Hindlimb muscle (tissue), 1 donor: ENCODE measurements at regions not wholly inside any gene's neighbourhood (a gene's known extent, or its start where the extent isn't known, plus 50 kb on each side); places are given as distances from the start of the nearest gene placed in this dataset.

Source experiments
- DNase-seq: peaks from one replicate; pipeline ENCODE4 v3.0.0-alpha.2; 2013

- no peak for DNase-seq
Measured at GRCh38 chr9:108546215-108546614, 309.6 kb downstream of the ACTL7B start.

- no peak for DNase-seq
Measured at GRCh38 chr9:108545436-108545835, 310.4 kb downstream of the ACTL7B start.

DNA sequence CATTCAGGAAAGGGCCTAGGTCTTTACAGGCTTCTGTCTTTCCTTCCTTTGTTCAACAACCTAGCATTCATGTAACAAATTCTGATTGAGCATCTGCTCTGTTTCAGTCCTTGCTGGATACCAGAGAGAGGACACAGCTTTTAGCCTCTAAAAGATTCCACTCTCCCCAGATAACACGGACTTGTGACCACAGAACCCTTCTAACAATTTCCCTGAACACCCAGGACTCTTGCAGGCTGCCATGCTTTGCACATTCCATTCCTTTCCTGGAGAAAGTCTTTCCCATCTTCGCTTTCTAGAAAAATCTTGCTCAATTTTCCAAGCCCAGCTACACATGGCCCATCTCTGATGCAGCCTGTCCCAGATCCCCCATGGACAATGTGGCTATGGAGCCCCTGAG lies 310.9 kb downstream of the ACTL7B start:
- no peak for DNase-seq

DNA sequence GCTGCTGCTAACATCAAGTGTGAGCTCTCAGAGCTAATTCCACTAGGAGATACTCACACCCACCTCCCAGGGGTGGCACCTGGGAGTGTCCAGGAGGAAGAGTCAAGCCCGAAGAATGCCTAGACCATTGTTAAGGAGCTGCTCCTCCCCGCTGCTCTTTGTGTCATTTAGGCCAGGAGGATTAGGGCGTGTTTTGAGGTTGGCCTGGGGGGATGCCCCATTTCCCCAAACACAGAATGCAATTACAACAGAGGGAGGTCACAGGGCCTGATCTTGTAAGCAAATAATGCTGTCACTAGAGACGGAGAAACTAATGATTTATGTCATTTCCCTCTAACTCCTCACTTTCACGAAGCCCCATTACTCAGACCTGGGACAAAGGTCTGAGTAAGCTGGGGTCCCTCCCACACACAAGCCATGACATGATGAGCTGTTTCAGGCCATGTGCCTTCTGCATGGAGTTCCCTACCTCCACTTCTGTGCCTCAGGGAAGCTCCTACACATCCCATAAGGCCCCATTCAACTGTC lies 312.5 kb downstream of the ACTL7B start:
- DNase-seq: no peak

- DNase-seq: no peak
Measured at GRCh38 chr9:108537756-108538155, 318.0 kb downstream of the ACTL7B start.

GRCh38 chr9:108536836-108537601 lies 318.8 kb downstream of the ACTL7B start:
- DNase-seq: no peak

DNA sequence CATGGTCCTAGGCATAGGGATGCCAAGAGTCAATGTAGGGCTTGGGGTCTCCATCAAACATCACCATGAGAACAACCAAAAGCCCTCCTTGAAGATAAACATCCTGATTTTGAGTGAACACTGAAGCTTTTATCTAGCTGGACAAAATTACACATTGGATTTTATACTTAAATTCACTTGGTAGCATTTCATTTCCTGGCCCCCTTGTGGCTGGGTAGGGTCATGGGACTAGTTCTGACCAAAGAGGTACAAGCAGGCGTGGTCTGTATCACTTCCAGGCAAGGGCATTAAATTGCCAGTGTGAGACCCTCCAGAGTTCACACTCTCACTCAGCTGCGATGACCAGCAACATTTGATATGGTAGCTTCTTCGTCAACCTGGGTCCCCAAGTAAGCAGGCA lies 320.3 kb downstream of the ACTL7B start:
- no peak for DNase-seq

GRCh38 chr9:108534741-108535140 lies 321.0 kb downstream of the ACTL7B start:
- no peak for DNase-seq

DNA sequence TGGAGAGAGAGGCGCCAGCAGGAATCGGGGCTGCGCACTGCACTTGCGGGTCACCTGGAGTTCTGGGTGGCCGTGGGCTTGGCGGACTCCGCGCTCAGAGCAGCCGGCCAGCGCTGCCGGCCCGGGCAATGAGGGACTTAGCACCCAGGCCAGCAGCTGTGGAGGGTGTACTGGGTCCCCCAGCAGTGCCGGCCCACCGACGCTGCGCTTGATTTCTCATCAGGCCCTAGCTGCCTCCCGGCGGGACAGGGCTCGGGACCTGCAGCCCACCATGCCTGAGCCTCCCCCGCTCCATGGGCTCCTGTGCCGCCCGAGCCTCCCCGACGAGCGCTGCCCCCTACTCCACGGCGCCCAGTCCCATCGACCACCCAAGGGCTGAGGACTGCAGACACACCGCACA lies 325.6 kb downstream of the ACTL7B start:
- no peak for DNase-seq

- no peak for DNase-seq
Measured at GRCh38 chr9:108528231-108528630, 327.6 kb downstream of the ACTL7B start.

DNA sequence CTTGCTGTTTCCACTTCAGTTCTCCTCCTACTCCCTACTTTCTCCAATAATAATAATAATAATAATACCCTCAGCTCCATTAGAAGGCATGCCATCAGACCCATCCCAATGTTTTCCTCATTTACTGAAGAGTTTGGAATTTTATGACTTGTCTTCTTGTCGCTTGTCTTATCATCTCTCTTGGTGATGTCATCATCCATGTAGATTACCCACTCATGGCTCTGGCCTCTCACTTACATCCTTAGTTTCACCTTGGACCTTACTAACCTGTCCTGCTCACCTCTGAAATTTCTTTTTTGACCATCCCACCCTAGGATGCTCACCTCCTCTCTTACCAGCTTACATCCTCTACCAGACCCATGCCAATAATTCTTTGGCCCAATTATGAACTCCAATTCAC lies 329.3 kb downstream of the ACTL7B start:
- DNase-seq: no peak

- DNase-seq: no peak
Measured at GRCh38 chr9:108525186-108525585, 330.6 kb downstream of the ACTL7B start.

DNA sequence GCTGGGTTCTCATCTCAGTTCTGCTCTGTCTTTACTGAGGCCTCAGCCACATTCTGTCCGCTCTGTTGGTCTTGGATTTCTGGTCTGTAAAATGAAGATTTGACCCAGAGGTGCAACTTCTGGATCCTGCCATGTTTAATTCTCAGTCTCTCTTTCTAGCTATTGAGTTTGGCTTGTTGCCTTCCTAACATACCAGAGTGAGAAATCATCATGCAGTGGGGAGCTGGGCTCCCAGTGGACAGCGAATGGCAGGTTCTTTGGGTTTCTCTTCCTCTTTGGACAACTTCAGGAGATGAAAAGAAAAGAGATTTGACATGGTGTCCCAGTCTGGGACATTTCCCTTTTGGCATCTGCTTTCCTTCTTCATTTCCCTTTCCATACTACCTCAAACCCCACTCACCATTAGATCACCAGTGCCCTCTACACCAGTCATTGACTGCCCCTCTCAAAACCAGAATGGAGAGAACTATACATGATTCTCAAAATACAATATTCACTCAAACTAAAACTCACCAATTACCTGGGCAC lies 334.7 kb downstream of the ACTL7B start:
- DNase-seq: no peak

DNA sequence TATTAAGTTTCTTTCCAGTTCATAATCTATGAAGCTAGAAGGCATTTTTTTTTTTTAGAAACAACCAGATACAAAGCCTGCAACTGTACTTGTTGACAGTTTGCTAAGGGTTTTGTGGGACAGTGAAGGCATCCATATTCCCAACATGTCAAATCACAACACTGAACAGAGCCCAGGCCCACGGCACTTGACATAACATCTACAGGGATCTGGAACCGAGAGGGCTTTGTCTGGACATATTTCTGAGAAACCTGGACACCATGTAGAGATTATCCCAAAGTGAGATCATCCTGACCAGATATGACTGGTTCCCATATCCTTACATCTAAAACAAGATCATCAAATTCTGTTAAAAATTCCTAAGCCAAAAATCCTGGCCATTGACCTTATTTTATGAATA lies 336.3 kb downstream of the ACTL7B start:
- DNase-seq: no peak

- DNase-seq: peak; percentile 31
Measured at GRCh38 chr9:108517651-108518365, 338.0 kb downstream of the ACTL7B start.

GRCh38 chr9:108516391-108516790 lies 339.4 kb downstream of the ACTL7B start:
- no peak for DNase-seq

DNA sequence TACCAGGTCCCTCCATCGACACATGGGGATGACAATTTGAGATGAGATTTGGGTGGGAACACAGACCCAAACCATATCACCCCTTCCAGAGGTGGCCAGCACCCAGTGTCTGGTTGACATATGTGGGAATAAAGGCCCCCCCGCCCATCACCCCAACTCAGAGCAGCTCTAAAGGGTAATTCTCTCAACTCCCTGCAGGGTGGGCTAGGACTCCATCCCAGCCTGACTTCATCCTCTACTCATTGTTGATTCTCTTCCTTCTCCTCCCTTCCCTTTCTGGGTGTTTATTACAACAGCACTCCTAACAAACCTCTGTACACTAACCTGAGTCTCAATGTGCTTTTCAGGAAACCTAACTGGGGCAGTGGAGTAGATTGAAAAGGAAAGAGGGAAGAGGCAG lies 339.9 kb downstream of the ACTL7B start:
- DNase-seq: no peak

- no peak for DNase-seq
Measured at GRCh38 chr9:108512426-108513173, 343.2 kb downstream of the ACTL7B start.

DNA sequence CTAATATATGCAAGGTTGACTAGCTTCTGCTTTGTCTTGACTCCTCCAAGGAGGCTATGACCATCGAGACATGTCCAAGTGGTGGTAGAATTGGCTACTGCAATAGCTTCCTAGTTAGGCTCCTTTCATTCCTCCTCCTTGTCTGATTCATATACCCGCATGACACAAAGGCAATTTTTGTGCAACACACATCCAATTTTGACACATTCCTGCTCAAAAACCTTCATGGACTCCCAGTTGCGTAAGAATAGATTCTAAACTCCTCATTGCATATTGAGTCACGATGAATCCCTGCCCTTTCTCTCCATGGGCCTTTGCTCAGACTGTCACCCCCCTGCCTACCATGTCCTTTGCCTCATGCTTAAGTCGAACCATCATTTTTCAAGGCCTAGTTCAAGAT lies 344.5 kb downstream of the ACTL7B start:
- no peak for DNase-seq

GRCh38 chr9:108496846-108497245 lies 358.9 kb downstream of the ACTL7B start:
- no peak for DNase-seq

DNA sequence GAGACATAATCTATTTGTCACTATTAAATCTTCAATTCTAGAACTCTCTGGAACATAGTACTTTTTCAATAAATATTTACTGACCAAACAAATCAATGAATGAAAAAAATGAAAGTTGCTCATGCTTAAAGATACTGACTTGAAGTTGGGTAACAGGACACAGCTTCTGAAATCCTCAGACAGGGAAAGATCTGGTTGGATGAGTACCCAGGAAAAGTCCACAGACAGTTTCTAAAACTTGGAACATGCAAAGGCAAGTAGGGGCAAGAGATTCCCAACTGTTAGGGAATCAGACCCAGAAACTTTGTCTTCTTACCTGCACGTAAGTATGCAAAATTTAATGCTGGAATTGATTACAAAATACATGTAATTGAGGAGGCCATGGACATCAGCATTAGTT lies 366.2 kb downstream of the ACTL7B start:
- DNase-seq: no peak

DNA sequence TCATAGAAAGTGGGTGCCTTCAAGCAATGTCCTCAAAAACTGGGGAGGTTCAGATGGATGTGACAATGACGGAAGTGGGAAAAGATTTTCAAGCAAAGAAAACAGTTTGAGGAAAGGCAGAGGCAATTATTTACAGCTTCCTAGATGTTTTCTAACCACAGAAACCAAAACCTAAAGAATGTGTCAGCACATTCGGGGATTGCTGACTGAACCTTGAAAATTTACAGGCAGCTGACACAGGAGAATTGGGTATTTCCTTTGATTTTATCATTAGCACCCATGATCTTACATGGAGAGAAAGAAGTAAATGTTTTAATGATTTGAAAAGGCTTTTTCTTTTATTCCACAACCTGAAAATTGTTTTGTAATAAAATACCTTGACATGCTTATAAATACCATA lies 369.0 kb downstream of the ACTL7B start:
- no peak for DNase-seq

DNA sequence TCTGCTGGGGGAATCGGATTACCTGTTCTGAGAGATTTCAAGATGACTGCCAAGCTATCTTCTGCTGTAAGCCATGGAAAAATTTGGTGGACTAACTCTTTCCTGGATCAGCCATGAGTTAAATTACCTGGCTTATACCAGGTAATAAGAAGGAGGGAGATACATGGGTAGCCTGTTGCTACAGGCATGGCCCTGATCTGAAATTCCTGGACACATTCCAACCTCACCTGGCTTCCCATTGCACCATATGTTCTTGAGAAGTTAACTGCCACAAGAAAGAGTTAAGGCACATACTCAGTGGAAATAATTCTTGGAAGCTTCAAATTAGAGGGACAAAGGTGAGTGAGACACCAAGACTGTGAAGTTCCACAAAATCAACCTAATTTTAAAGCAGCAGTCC lies 371.3 kb downstream of the ACTL7B start:
- DNase-seq: no peak
